Fibroblast of peridontal ligament (primary cell): ENCODE measurements at regions not wholly inside any gene's neighbourhood (a gene's known extent, or its start where the extent isn't known, plus 50 kb on each side); places are given as distances from the start of the nearest gene placed in this dataset.
A peak's percentile ranks its signal among the peaks of the same experiment; 100 is the strongest.

Experiments
- DNase-seq: peaks from one replicate; pipeline ENCODE4 v3.0.0-alpha.2; 2010; ENCODE audit errors: extremely low read depth

GRCh38 chr4:46441136-46441859 lies 51.4 kb upstream of the GABRA2 start:
- DNase-seq: peak; percentile 8
